IMR-90 (cell line): ENCODE measurements at regions not wholly inside any gene's neighbourhood (a gene's known extent, or its start where the extent isn't known, plus 50 kb on each side); places are given as distances from the start of the nearest gene placed in this dataset.

ENCODE experiments used
- ATAC-seq: fragments of 200-7000 bp; cut with Tn5 transposase; 2 replicates; pipeline ENCODE4 v1.9.1; 2020; ENCODE audit warnings: low read depth, mild to moderate bottlenecking, moderate library complexity
- BruUV-seq: library from RNA; stranded (reverse); fragments of 400-500 nt; replicated peaks from 2 replicates; lab custom pipeline; 2021; lab: Mats Ljungman, UMichigan
- CTCF ChIA-PET: fragments of 300-600 bp; formaldehyde crosslinking; extraction: SDS; loops from one replicate; lab custom pipeline; 2021; ENCODE audit warnings: antibody characterized with exemption; lab: Yijun Ruan, JAX
- POLR2A ChIA-PET: fragments of 300-600 bp; sonication (Branson Sonifier 250); formaldehyde crosslinking; loops from one replicate; lab custom pipeline; 2022; ENCODE audit warnings: antibody characterized with exemption; ENCODE audit not compliant: unreplicated experiment; lab: Charles Lee
- DNase-seq: peaks from one replicate; pipeline ENCODE4 v3.0.0; 2013
- H2AFZ ChIP-seq: replicated peaks from 2 replicates; pipeline ENCODE3; 2013; ENCODE audit warnings: low read length, mild to moderate bottlenecking; ENCODE audit not compliant: poor library complexity
- H2AK5ac ChIP-seq: 2 replicates; pipeline ENCODE4 v1.6.1; 2013; ENCODE audit warnings: low read depth, low read length, inconsistent platforms
- H2AK9ac ChIP-seq: replicated peaks from 2 replicates; pipeline ENCODE3; 2013; ENCODE audit warnings: mild to moderate bottlenecking, low read depth, low read length, moderate library complexity; ENCODE audit not compliant: poor library complexity
- H2BK120ac ChIP-seq: 2 replicates; pipeline ENCODE4 v1.6.1; 2013; ENCODE audit warnings: low read depth, low read length, inconsistent platforms
- H2BK15ac ChIP-seq: 3 replicates; pipeline ENCODE4 v1.6.1; 2013; ENCODE audit warnings: low read depth, low read length, inconsistent platforms
- H2BK20ac ChIP-seq: 2 replicates; pipeline ENCODE4 v1.6.1; 2013; ENCODE audit warnings: low read depth, mild to moderate bottlenecking, inconsistent platforms, low read length, moderate library complexity
- H2BK5ac ChIP-seq: 2 replicates; pipeline ENCODE4 v1.6.1; 2013; ENCODE audit warnings: mild to moderate bottlenecking, low read depth, low read length, inconsistent platforms; ENCODE audit not compliant: poor library complexity, severe bottlenecking
- H3K14ac ChIP-seq: replicated peaks from 2 replicates; pipeline ENCODE4 v1.6.1; 2013; ENCODE audit warnings: low read depth, low read length, inconsistent platforms
- H3K18ac ChIP-seq: 2 replicates; pipeline ENCODE4 v1.6.1; 2013; ENCODE audit warnings: low read depth, low read length, control low read depth
- H3K23ac ChIP-seq: 2 replicates; pipeline ENCODE4 v1.6.1; 2013; ENCODE audit warnings: low read depth, low read length, inconsistent platforms
- H3K27ac ChIP-seq: 2 replicates; pipeline ENCODE4 v1.5.1; 2013; ENCODE audit warnings: mild to moderate bottlenecking, control low read depth, low read length; ENCODE audit not compliant: insufficient read depth
- H3K27me3 ChIP-seq: 2 replicates; pipeline ENCODE4 v1.6.1; 2013; ENCODE audit warnings: low read length; ENCODE audit not compliant: control insufficient read depth, insufficient read depth
- H3K36me3 ChIP-seq: 2 replicates; pipeline ENCODE4 v1.6.1; 2013; ENCODE audit warnings: low read length, mixed read lengths; ENCODE audit not compliant: control insufficient read depth, insufficient read depth
- H3K4ac ChIP-seq: 2 replicates; pipeline ENCODE4 v1.6.1; 2013; ENCODE audit warnings: low read depth, low read length, inconsistent platforms
- H3K4me1 ChIP-seq: 2 replicates; pipeline ENCODE4 v1.6.1; 2013; ENCODE audit warnings: low read length, mixed read lengths; ENCODE audit not compliant: control insufficient read depth, insufficient read depth
- H3K4me2 ChIP-seq: 2 replicates; pipeline ENCODE4 v1.6.1; 2013; ENCODE audit warnings: low read depth, mild to moderate bottlenecking, control low read depth, low read length, moderate library complexity
- H3K4me3 ChIP-seq: 2 replicates; pipeline ENCODE4 v1.5.1; 2013; ENCODE audit warnings: low read depth, mild to moderate bottlenecking, control low read depth, low read length, moderate library complexity; ENCODE audit not compliant: insufficient read depth
- H3K56ac ChIP-seq: 2 replicates; pipeline ENCODE4 v1.6.1; 2013; ENCODE audit warnings: low read length, inconsistent platforms; ENCODE audit not compliant: insufficient read depth; ENCODE audit errors: extremely low read depth
- H3K79me1 ChIP-seq, 2 experiments: 2 replicates each; pipeline ENCODE4 v1.6.1; 2013; ENCODE audit warnings: low read length in 2 of 2, inconsistent platforms in 1 of 2, low read depth in 1 of 2
- H3K9ac ChIP-seq: 2 replicates; pipeline ENCODE4 v1.6.1; 2013; ENCODE audit warnings: low read depth, low read length, control low read depth
- H3K9me1 ChIP-seq: 2 replicates; pipeline ENCODE4 v1.6.1; 2013; ENCODE audit warnings: low read length, inconsistent platforms; ENCODE audit not compliant: insufficient read depth
- H3K9me3 ChIP-seq: 2 replicates; pipeline ENCODE4 v1.6.1; 2013; ENCODE audit warnings: low read length; ENCODE audit not compliant: control insufficient read depth, insufficient read depth
- H4K20me1 ChIP-seq: 2 replicates; pipeline ENCODE4 v1.6.1; 2013; ENCODE audit warnings: low read length, inconsistent platforms; ENCODE audit not compliant: insufficient read depth
- H4K5ac ChIP-seq: 2 replicates; pipeline ENCODE4 v1.6.1; 2013; ENCODE audit warnings: mild to moderate bottlenecking, low read depth, low read length, control low read depth
- H4K8ac ChIP-seq, 2 experiments: 2 replicates each; pipeline ENCODE4 v1.6.1; 2013; ENCODE audit warnings: low read depth in 2 of 2, low read length in 2 of 2, control low read depth in 1 of 2, inconsistent platforms in 1 of 2
- H4K91ac ChIP-seq: 2 replicates; pipeline ENCODE4 v1.6.1; 2013; ENCODE audit warnings: low read depth, low read length, inconsistent platforms; ENCODE audit not compliant: insufficient read depth
- BHLHE40 ChIP-seq: fragments of 150-350 bp; IDR thresholded peaks from 2 replicates; pipeline ENCODE4 v1.6.1; 2016; ENCODE audit warnings: mild to moderate bottlenecking, low read depth, low read length
- CEBPB ChIP-seq: IDR thresholded peaks from 2 replicates; pipeline ENCODE4 v1.6.1; 2012; ENCODE audit warnings: low read depth, low read length, improper control_type of control experiment
- CHD1 ChIP-seq: IDR thresholded peaks from 2 replicates; pipeline ENCODE4 v1.6.1; 2012; ENCODE audit warnings: low read depth, low read length, improper control_type of control experiment
- FOS ChIP-seq: fragments of 150-350 bp; IDR thresholded peaks from 2 replicates; pipeline ENCODE4 v1.6.1; 2016; ENCODE audit warnings: low read depth, low read length
- MAFK ChIP-seq: IDR thresholded peaks from 2 replicates; pipeline ENCODE4 v1.6.1; 2012; ENCODE audit warnings: low read depth, low read length, improper control_type of control experiment
- MAZ ChIP-seq: IDR thresholded peaks from 2 replicates; pipeline ENCODE4 v1.6.1; 2012; ENCODE audit warnings: low read depth, mild to moderate bottlenecking, low read length, improper control_type of control experiment, moderate library complexity, borderline replicate concordance
- MXI1 ChIP-seq: IDR thresholded peaks from 2 replicates; pipeline ENCODE4 v1.6.1; 2012; ENCODE audit warnings: low read depth, mild to moderate bottlenecking, low read length, moderate library complexity, borderline replicate concordance
- NFE2L2 ChIP-seq: fragments of 150-350 bp; IDR thresholded peaks from 2 replicates; pipeline ENCODE4 v1.6.1; 2016; ENCODE audit warnings: low read depth, mild to moderate bottlenecking, low read length
- POLR2A ChIP-seq: IDR thresholded peaks from 2 replicates; pipeline ENCODE4 v1.6.1; 2012; ENCODE audit warnings: mild to moderate bottlenecking, low read depth, low read length
- RAD21 ChIP-seq: IDR thresholded peaks from 2 replicates; pipeline ENCODE4 v1.6.1; 2012; ENCODE audit warnings: low read length, improper control_type of control experiment
- RCOR1 ChIP-seq: IDR thresholded peaks from 2 replicates; pipeline ENCODE4 v1.6.1; 2012; ENCODE audit warnings: mild to moderate bottlenecking, low read length, improper control_type of control experiment; ENCODE audit not compliant: insufficient replicate concordance
- RFX5 ChIP-seq: IDR thresholded peaks from 2 replicates; pipeline ENCODE4 v1.8.0; 2012; ENCODE audit warnings: low read depth, mild to moderate bottlenecking, low read length, moderate library complexity
- SMC3 ChIP-seq: fragments of 150-350 bp; IDR thresholded peaks from 2 replicates; pipeline ENCODE4 v1.6.1; 2016; ENCODE audit warnings: low read depth, mild to moderate bottlenecking, antibody characterized with exemption, low read length, moderate library complexity
- WGBS, 2 experiments: methylation state at CpG; one replicate each; pipeline versions ENCODE4 v1.1.5 to v1.1.7; 2013; ENCODE audit warnings: missing lambda C conversion rate in 2 of 2; ENCODE audit not compliant: insufficient read length in 1 of 2; ENCODE audit errors: extremely low coverage in 2 of 2; 5-methylcytosine and 5-hydroxymethylcytosine counted together
- dilution Hi-C: fragments of 300-500 bp; cut with HindIII; formaldehyde crosslinking; loops from one replicate; pipeline ENCODE4 v1.14.3; 2018; ENCODE audit warnings: low sequenced_read_pairs; ENCODE audit not compliant: unreplicated experiment
- in situ Hi-C: fragments of 300-500 bp; cut with MboI; formaldehyde crosslinking; loops from 3 replicates; pipeline ENCODE4 v1.14.3; 2019; ENCODE audit warnings: low sequenced_read_pairs, inconsistent platforms, mixed read lengths
- intact Hi-C: fragments of 100-400 bp; cut with micrococcal nuclease; formaldehyde crosslinking; loops from 2 replicates; pipeline ENCODE4 v1.10.0; 2022
- TF ChIP-seq, protein P1 (sequence below): fragments of 150-350 bp; IDR thresholded peaks from 2 replicates; pipeline ENCODE4 v1.6.1; 2016; ENCODE audit warnings: low read depth, mild to moderate bottlenecking, low read length, moderate library complexity, borderline replicate concordance
- TF ChIP-seq, protein P2 (sequence below): fragments of 150-350 bp; IDR thresholded peaks from 2 replicates; pipeline ENCODE4 v1.6.1; 2017; ENCODE audit warnings: mild to moderate bottlenecking, antibody characterized with exemption, low read length, low read depth
- TF ChIP-seq, protein P3 (sequence below): conservative IDR thresholded peaks from 2 replicates; pipeline ENCODE4 v1.5.1; 2012; ENCODE audit warnings: mild to moderate bottlenecking, low read depth, low read length, improper control_type of control experiment

DNA sequence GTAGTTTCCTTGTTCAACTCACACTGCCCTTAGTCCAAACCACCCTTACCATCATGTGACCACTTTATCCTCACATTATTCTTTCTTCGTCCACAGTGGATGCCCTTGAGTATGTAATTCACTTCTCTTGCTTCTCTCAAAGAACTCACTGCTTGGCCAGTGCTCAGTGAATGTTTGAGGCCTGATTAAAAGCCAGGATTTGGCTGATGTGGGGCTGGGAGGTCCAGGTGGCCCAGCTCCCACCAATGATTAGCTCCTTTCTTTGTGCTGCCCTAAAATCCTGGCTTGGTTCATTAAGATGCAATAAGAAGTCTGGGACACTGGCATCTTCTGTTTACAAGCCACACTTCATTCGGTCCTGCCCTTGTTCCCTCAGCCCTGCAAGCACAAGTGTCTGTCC lies 97.8 kb upstream of the CELF4 start:
- Histone ChIP-seq H4K91ac (no peak overlapping the region), H3K9me1 (no peaks in the 10 kb centered on the region), H2AK9ac (no peak overlapping the region), H4K20me1 (no peaks in the 10 kb centered on the region), H3K56ac (no peak overlapping the region), H3K9me3 (peaks cover 12% of the 10 kb centered on the region), H3K4me2 (no peak overlapping the region), H2BK20ac (no peak overlapping the region), H2BK15ac (no peak overlapping the region), H3K18ac (no peak overlapping the region), H2BK5ac (no peak overlapping the region), H3K14ac (no peak overlapping the region), H3K79me1 (no peaks in the 10 kb centered on the region), H2AK5ac (no peak overlapping the region), H3K27me3 (no peaks in the 10 kb centered on the region), H4K5ac (no peak overlapping the region), H3K36me3 (no peaks in the 10 kb centered on the region), H3K4me1 (no peaks in the 10 kb centered on the region), H4K8ac (no peak overlapping the region), H2BK120ac (no peak overlapping the region), H3K9ac (no peak overlapping the region), H3K4me3 (no peak overlapping the region), H3K27ac (no peak overlapping the region), H2AFZ (no peak overlapping the region), H3K23ac (no peak overlapping the region), H3K4ac (no peak overlapping the region)
- BruUV-seq: no TSS peak
- ChIA-PET POLR2A (no interaction called here), CTCF (no interaction called here)
- dilution Hi-C loops (no loop called here), in situ Hi-C loops (no loop called here), intact Hi-C loops (no loop called here)
- ATAC-seq (no peak), DNase-seq (no peak)
- WGBS, 2 experiments: no CpG with 5 or more reads among the region's 2 CpGs
- TF ChIP-seq MAZ: no peak
- no peak for TF ChIP-seq MAFK
- TF ChIP-seq RCOR1: no peak
- no peak for TF ChIP-seq NFE2L2
- TF ChIP-seq CEBPB: no peak
- no peak for TF ChIP-seq SMC3
- TF ChIP-seq FOS: no peak
- no peak for TF ChIP-seq POLR2A
- TF ChIP-seq MXI1: no peak
- TF ChIP-seq, protein P1, sequence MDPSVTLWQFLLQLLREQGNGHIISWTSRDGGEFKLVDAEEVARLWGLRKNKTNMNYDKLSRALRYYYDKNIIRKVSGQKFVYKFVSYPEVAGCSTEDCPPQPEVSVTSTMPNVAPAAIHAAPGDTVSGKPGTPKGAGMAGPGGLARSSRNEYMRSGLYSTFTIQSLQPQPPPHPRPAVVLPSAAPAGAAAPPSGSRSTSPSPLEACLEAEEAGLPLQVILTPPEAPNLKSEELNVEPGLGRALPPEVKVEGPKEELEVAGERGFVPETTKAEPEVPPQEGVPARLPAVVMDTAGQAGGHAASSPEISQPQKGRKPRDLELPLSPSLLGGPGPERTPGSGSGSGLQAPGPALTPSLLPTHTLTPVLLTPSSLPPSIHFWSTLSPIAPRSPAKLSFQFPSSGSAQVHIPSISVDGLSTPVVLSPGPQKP: no peak
- TF ChIP-seq, protein P2, sequence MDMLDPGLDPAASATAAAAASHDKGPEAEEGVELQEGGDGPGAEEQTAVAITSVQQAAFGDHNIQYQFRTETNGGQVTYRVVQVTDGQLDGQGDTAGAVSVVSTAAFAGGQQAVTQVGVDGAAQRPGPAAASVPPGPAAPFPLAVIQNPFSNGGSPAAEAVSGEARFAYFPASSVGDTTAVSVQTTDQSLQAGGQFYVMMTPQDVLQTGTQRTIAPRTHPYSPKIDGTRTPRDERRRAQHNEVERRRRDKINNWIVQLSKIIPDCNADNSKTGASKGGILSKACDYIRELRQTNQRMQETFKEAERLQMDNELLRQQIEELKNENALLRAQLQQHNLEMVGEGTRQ: no peak
- TF ChIP-seq BHLHE40: no peak
- TF ChIP-seq, protein P3, sequence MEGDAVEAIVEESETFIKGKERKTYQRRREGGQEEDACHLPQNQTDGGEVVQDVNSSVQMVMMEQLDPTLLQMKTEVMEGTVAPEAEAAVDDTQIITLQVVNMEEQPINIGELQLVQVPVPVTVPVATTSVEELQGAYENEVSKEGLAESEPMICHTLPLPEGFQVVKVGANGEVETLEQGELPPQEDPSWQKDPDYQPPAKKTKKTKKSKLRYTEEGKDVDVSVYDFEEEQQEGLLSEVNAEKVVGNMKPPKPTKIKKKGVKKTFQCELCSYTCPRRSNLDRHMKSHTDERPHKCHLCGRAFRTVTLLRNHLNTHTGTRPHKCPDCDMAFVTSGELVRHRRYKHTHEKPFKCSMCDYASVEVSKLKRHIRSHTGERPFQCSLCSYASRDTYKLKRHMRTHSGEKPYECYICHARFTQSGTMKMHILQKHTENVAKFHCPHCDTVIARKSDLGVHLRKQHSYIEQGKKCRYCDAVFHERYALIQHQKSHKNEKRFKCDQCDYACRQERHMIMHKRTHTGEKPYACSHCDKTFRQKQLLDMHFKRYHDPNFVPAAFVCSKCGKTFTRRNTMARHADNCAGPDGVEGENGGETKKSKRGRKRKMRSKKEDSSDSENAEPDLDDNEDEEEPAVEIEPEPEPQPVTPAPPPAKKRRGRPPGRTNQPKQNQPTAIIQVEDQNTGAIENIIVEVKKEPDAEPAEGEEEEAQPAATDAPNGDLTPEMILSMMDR: no peak
- TF ChIP-seq RFX5: no peak
- TF ChIP-seq RAD21: no peak
- no peak for TF ChIP-seq CHD1
